ENCODE measurements at regions not wholly inside any gene's neighbourhood (a gene's known extent, or its start where the extent isn't known, plus 50 kb on each side); places are given as distances from the start of the nearest gene placed in this dataset.

DNA sequence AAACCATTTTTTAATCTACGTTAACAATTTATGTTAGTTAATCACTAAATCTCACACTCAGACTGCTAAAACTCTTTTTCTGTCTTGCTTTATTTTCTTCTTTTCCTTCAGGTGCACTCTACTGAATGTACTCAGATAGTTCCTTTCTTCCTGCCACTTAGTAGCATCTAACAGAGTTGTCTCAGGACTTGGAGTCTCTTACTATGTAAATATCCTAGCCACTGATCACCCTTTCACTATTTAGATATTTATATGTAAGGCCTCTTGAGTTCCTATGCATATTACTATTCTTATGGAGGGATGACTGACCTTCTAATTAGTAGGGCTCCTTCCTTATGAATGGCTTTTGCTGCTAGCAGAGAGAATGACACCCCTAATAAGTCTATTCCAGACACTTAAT lies 586.3 kb downstream of the RERGL start:
- no peak overlapping the region for H3K4me3 ChIP-seq (ENCODE audit: low read depth, low read length)
- TF ChIP-seq, protein P1, sequence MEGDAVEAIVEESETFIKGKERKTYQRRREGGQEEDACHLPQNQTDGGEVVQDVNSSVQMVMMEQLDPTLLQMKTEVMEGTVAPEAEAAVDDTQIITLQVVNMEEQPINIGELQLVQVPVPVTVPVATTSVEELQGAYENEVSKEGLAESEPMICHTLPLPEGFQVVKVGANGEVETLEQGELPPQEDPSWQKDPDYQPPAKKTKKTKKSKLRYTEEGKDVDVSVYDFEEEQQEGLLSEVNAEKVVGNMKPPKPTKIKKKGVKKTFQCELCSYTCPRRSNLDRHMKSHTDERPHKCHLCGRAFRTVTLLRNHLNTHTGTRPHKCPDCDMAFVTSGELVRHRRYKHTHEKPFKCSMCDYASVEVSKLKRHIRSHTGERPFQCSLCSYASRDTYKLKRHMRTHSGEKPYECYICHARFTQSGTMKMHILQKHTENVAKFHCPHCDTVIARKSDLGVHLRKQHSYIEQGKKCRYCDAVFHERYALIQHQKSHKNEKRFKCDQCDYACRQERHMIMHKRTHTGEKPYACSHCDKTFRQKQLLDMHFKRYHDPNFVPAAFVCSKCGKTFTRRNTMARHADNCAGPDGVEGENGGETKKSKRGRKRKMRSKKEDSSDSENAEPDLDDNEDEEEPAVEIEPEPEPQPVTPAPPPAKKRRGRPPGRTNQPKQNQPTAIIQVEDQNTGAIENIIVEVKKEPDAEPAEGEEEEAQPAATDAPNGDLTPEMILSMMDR (IDR thresholded peaks at IDR 0.05; ENCODE audit: borderline replicate concordance, insufficient read depth, low read depth, low read length), result no peak

DNA sequence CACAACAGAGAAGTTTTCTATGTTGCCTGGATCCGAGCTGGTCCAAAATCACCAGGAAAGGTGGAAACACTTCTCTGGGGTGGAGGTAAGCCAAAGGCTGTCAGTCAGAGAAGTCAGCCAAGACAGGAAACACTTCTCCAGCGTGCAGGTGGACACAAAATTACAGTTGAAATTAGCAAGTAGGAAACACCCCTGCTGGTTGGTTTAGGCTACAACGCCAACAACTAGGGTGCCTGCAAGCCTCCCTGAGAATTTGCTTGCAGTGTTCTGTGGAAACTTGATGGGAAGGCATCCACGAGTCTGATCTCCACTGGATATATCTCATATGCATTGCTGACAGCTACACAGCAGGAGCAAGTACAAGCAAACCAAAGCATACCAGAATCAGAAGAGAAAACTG lies 600.5 kb downstream of the RERGL start:
- TF ChIP-seq, protein P1 (IDR thresholded peaks at IDR 0.05; ENCODE audit: borderline replicate concordance, insufficient read depth, low read depth, low read length), result peak; percentile 15; the same call in 1 of the 2 replicates
- no peak overlapping the region for H3K4me3 ChIP-seq (ENCODE audit: low read depth, low read length)

DNA sequence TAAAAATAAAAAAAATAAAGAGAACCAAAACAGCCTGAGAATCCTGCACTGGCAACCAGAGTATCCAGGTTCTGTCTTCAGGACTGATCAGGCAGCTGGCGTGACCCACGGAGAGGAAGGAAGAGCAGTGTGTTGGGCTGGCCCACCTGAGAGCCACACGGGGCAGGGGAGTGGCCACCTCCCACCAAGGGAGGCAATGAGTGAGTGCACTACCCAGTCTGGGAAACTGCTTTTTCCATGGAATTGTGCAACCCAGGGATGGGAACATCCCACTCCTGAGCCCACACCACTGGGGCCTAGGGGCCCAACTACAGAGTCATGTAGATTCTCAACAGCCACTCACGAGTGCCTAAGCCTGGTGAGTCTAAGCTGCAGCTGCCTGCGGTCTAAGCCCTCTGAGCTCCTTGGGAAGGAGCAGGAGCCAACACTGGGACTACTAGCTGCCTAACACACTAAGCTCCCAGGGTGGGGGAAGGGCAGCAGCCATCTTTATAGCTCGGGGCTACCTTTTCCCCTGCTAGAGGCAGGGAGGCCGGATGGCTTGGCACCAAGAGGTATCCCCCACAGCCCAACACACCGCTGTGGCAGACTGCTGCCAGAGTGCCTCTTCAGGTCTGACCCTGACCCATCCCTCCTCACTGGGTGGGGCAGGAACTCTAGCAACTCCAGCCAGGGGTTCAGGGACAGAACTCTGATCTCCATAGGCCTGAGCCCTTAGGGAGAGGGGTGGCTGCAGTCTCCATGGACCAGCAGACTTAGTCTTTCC lies 610.9 kb downstream of the RERGL start:
- TF ChIP-seq, protein P1 (IDR thresholded peaks at IDR 0.05; ENCODE audit: borderline replicate concordance, insufficient read depth, low read depth, low read length), result no peak
- no peak overlapping the region for H3K4me3 ChIP-seq (ENCODE audit: low read depth, low read length)

DNA sequence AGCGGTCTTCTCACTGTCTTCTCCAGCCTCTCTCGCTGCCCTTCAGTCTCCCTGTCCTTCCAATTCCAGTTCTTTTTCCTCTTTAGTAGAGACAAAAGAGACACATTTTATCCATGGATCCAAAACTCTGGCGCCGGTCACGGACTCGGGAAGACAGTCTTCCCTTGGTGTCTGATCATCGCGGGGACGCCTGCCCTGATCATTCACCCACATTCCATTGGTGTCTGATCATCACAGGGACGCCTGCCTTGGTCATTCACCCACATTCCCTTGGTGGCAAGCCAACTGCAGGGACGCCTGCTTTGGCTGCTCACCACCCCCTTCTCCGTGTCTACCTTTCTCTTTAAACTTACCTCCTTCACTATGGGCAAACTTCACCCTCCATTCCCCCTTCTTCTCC lies 619.5 kb downstream of the RERGL start:
- TF ChIP-seq, protein P1 (IDR thresholded peaks at IDR 0.05; ENCODE audit: borderline replicate concordance, insufficient read depth, low read depth, low read length), result no peak
- H3K4me3 ChIP-seq (ENCODE audit: low read depth, low read length), result no peak overlapping the region

DNA sequence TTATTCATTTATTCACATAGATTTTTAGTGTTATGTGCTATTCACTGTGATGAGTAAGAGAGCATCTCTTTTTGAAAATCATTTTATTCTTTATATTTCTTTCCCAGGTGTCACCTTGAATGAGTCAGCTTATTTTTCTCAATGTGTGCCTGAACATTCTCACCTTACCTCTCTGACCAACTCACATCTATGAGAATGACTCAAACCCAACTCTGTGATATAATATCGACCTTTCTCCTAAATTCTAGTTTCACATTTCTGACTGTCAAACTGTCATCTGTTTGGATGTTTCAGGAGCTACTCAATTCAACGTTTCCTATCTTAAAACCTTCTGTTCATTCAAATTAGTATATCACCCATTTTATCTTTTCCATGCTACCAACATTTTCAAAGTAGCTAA lies 630.8 kb downstream of the RERGL start:
- TF ChIP-seq, protein P1 (IDR thresholded peaks at IDR 0.05; ENCODE audit: borderline replicate concordance, insufficient read depth, low read depth, low read length), result no peak

DNA sequence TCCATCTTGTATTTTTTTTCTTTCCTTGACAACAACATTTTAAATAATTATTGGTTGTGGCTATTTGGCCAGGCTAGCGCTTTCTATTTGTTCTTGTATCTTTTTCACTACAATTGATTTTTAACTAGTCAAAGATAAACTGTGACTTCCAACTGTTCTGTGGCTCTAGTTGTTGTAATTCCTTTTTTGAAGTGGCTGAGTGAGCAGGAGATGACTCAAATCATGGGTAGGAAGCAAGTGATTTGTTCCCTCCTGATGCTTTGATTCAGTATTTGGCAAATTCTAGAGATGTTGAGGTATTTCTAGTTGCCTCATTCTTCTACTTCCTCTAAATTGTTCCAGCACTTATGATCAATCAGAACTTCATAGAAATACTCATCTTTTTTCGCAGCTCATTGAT lies 633.5 kb downstream of the RERGL start:
- TF ChIP-seq, protein P1 (IDR thresholded peaks at IDR 0.05; ENCODE audit: borderline replicate concordance, insufficient read depth, low read depth, low read length), result no peak

More for the DNA sequence above, 630.8 kb downstream of the RERGL start:
- no peak overlapping the region for H3K4me3 ChIP-seq (ENCODE audit: low read depth, low read length)

DNA sequence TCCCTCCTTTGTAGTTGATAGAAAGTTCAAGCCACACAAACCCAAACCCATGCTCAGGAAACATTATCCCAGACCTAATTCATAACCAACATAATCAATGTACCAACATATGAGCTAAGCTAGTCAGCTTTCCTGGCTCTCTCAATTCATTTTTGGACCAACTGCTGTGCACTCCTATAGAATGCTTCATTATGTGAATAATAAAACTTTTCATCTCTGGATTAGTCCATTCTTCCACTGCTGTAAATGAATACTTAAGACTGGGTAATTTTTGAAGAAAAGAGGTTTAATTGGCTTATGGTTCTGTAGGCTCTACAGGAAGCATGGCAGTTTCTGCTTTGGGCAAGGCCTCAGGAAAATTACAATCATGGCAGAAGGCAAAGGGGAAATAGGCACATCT lies 651.9 kb downstream of the RERGL start:
- H3K4me3 ChIP-seq (ENCODE audit: low read depth, low read length), result no peak overlapping the region
- TF ChIP-seq, protein P1 (IDR thresholded peaks at IDR 0.05; ENCODE audit: borderline replicate concordance, insufficient read depth, low read depth, low read length), result no peak

More for the DNA sequence above, 633.5 kb downstream of the RERGL start:
- H3K4me3 ChIP-seq (ENCODE audit: low read depth, low read length), result no peak overlapping the region
